Chondrocyte (in vitro differentiated cells): ENCODE measurements at regions not wholly inside any gene's neighbourhood (a gene's known extent, or its start where the extent isn't known, plus 50 kb on each side); places are given as distances from the start of the nearest gene placed in this dataset.

ENCODE experiments used
- DNase-seq: peaks from one replicate; pipeline ENCODE4 v3.0.0; 2021; ENCODE audit warnings: mixed read lengths, low spot score
- H3K27ac Mint-ChIP-seq: one replicate; pipeline ENCODE4 v1.8.0; 2021; ENCODE audit warnings: mild to moderate bottlenecking, moderate library complexity, mixed read lengths; ENCODE audit not compliant: unreplicated experiment
- H3K27me3 Mint-ChIP-seq: 2 replicates; pipeline ENCODE4 v1.8.0; 2021; ENCODE audit warnings: low read depth, mixed read lengths
- H3K36me3 Mint-ChIP-seq: 2 replicates; pipeline ENCODE4 v1.8.0; 2021; ENCODE audit warnings: low read depth, mixed read lengths
- H3K4me1 Mint-ChIP-seq: 2 replicates; pipeline ENCODE4 v1.8.0; 2021; ENCODE audit warnings: low read depth, mild to moderate bottlenecking, mixed read lengths
- H3K4me3 Mint-ChIP-seq: one replicate; pipeline ENCODE4 v1.8.0; 2021; ENCODE audit warnings: mild to moderate bottlenecking, moderate library complexity, mixed read lengths; ENCODE audit not compliant: unreplicated experiment
- H3K9me3 Mint-ChIP-seq: 2 replicates; pipeline ENCODE4 v1.8.0; 2021; ENCODE audit warnings: low read depth, mixed read lengths
- TF ChIP-seq, protein P1 (sequence below): fragments of 200-600 bp; sonication (generic); IDR thresholded peaks from 2 replicates; pipeline ENCODE4 v1.5.0; 2021; ENCODE audit warnings: antibody characterized with exemption, mild to moderate bottlenecking, moderate library complexity

DNA sequence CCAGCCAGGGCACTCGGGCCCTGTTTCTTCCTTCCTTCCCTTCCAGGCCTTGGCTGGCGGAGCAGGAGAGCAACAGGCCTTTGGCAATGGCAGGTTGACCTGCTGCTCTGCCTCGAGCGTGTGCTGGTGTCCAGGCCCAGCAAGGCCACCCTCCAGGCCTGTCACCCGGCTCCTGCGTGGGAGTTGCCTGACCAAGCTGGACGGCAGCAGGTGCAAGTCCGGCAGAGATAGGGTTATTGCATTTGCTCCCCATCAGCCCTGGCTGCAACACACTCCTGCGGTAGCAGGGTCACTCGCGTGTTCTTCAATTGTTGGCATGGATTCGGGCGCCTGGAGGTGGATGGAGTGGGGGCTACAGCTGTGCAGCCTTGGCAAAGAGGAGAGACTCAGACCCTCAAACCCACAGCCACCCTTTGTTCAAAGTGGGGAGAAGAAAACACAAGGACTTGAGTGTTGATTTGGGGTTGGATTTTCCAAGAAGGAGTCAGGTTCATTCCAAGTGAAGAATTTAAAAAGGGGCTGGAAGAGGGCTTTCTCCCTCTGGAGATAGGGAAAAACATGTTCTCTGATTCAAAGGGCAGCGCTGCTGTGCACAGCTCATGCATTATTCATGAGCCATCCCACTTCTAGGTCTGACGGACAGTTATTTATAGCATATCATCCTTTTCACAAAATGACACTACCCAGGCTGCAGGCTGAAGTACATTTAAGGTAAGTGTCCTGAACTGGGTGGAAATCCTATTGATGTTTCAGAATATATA is 64.2 kb upstream of the PITRM1 start:
- DNase-seq = no peak
- Mint-ChIP-seq H3K36me3 (no peaks in the 10 kb centered on the region), H3K27ac (no peak overlapping the region), H3K4me3 (no peak overlapping the region), H3K27me3 (no peaks in the 10 kb centered on the region), H3K9me3 (no peaks in the 10 kb centered on the region), H3K4me1 (peaks cover 25% of the 10 kb centered on the region)
- TF ChIP-seq, protein P1, sequence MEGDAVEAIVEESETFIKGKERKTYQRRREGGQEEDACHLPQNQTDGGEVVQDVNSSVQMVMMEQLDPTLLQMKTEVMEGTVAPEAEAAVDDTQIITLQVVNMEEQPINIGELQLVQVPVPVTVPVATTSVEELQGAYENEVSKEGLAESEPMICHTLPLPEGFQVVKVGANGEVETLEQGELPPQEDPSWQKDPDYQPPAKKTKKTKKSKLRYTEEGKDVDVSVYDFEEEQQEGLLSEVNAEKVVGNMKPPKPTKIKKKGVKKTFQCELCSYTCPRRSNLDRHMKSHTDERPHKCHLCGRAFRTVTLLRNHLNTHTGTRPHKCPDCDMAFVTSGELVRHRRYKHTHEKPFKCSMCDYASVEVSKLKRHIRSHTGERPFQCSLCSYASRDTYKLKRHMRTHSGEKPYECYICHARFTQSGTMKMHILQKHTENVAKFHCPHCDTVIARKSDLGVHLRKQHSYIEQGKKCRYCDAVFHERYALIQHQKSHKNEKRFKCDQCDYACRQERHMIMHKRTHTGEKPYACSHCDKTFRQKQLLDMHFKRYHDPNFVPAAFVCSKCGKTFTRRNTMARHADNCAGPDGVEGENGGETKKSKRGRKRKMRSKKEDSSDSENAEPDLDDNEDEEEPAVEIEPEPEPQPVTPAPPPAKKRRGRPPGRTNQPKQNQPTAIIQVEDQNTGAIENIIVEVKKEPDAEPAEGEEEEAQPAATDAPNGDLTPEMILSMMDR = no peak

DNA sequence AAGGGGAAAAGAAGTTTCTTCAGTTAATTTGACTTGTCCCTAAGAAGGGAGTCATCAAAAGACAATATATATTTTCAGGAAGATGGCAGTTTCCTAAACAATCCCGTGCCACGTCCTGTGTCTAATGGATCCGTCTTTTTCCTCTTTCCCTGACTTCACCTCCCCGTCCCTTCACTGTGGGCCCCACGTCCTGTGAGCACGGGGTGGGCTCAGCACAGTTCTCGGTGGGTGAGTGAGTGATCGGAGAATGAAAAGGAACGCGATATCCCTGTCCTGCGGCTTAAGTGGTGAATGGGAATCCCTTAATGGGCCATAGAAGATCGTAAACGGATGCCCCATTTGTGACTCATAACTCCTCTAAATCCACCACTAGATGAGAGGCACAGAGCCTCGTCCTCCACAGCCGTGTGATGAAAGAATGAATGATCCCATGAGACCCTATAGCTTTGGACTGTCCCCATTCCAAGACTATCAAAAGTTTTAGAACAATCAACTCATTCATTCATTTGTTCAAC is 63.5 kb upstream of the PITRM1 start:
- no peaks in the 10 kb centered on the region for H3K36me3 Mint-ChIP-seq
- DNase-seq = no peak
- H3K4me1 Mint-ChIP-seq = peaks cover 25% of the 10 kb centered on the region
- no peak overlapping the region for H3K27ac Mint-ChIP-seq
- H3K27me3 Mint-ChIP-seq = no peaks in the 10 kb centered on the region
- TF ChIP-seq, protein P1 = no peak
- H3K9me3 Mint-ChIP-seq = no peaks in the 10 kb centered on the region
- no peak overlapping the region for H3K4me3 Mint-ChIP-seq

DNA sequence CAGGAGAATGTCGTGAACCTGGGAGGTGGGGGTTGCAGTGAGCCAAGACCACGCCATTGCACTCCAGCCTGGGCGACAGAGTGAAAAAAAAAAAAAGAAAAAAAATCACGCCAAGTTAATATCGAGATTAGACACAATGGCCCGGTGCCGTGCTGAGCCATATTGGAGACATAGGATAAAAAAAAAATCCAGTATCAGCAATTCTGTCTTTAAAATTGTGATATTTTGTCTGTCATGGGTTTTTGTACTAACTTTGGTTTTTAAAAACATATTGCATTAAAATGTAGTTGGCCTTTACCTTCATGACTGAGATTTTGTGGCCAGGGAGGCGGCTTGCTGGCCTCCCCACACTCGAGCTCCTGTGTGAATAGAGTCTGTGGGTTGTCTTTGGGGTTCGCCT is 62.8 kb upstream of the PITRM1 start:
- H3K27ac Mint-ChIP-seq = no peak overlapping the region
- H3K4me1 Mint-ChIP-seq = peaks cover 25% of the 10 kb centered on the region
- DNase-seq = no peak
- H3K9me3 Mint-ChIP-seq = no peaks in the 10 kb centered on the region
- TF ChIP-seq, protein P1 = no peak
- no peaks in the 10 kb centered on the region for H3K36me3 Mint-ChIP-seq
- H3K4me3 Mint-ChIP-seq = no peak overlapping the region
- H3K27me3 Mint-ChIP-seq = no peaks in the 10 kb centered on the region

DNA sequence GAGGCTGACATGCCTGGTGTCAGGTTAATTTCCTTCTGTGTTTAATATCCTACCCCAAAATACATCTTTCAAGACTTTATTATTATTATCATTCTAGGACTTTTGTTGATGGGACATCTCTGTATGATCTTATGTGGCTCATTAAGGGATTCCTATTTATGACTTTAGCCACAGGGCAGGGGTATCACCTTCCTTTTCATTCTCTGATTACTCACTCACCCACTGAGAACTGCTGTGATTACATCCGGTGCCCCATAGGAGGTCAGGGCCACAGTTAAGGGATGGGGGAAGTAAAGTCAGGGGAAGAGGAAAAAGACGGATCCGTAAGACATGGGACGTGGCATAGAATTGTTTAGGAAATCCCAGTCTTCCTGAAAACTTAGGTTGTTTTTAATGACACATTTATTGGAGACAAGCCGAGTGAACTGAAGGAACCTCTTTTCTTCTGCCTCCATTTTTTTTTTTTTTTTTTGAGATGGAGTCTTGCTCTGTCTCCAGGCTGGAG is 61.0 kb upstream of the PITRM1 start:
- H3K36me3 Mint-ChIP-seq = no peaks in the 10 kb centered on the region
- H3K4me3 Mint-ChIP-seq = no peak overlapping the region
- TF ChIP-seq, protein P1 = no peak
- H3K9me3 Mint-ChIP-seq = no peaks in the 10 kb centered on the region
- peak overlapping the region; percentile 98 for H3K27ac Mint-ChIP-seq
- peaks cover 12% of the 10 kb centered on the region for H3K4me1 Mint-ChIP-seq
- no peaks in the 10 kb centered on the region for H3K27me3 Mint-ChIP-seq
- DNase-seq = no peak

DNA sequence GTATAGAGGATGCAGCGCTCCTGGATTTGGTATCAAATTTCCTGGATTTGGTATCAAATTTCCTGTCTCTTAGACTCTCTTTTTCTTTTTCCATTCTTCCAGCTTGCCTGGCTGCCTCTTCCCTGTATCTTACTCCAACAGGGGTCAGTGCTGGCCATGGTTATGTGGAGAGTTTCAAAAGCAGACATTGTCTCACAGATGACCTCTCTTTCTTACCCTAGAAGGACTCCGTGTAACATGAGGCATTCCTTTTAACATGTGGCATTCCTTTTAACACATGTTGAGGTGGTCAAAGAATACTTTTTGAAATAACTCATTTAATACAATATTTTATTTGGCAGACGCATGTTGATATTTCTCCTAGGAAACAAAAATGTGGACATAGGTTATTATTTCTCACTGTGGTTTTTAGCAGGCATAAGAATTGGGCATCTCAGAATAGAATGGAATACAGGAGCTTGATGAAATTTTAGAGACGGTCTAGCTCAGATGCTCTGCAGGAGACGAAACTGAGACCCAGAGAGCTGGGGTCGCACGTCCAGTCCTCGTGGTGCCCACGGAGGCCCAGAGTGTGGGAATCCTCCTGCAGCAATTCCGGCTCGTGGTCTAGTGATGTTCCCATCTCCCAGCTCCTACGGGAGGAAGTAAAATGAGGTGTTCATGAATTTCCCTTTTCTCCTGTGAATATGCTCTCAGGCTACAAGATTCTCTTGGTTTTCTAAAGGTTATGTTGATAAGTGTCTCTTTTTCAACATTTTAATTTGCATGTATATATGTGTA is 59.6 kb upstream of the PITRM1 start:
- TF ChIP-seq, protein P1 = peak; percentile 79
- Mint-ChIP-seq H3K27me3 (no peaks in the 10 kb centered on the region), H3K4me1 (peaks cover 5% of the 10 kb centered on the region), H3K9me3 (no peaks in the 10 kb centered on the region), H3K4me3 (peak overlapping the region; percentile 54), H3K36me3 (no peaks in the 10 kb centered on the region), H3K27ac (peak overlapping the region; percentile 98)
- DNase-seq = no peak
